ENCODE measurements at regions not wholly inside any gene's neighbourhood (a gene's known extent, or its start where the extent isn't known, plus 50 kb on each side); places are given as distances from the start of the nearest gene placed in this dataset.
"Not testable (repeated sequence)": the region's sequence is repeated elsewhere in the genome, so short reads cannot be mapped to it uniquely, and the experiment has no call there.

GRCh38 chr1:149300478-149301218 is 174.2 kb upstream of the NBPF19 start:
- not testable (repeated sequence) for TF ChIP-seq EZH2 (IDR thresholded peaks at IDR 0.05; ENCODE audit: low read length, unreplicated experiment); CTCF (conservative IDR thresholded peaks at IDR 0.05; ENCODE audit: low read depth, low read length)
